SIG-M5 treated with dmso at 0.1 percent for 504 hours (cell line): ENCODE measurements at regions not wholly inside any gene's neighbourhood (a gene's known extent, or its start where the extent isn't known, plus 50 kb on each side); places are given as distances from the start of the nearest gene placed in this dataset.

Source experiments
- DNase-seq: peaks from one replicate; lab custom pipeline; 2025; ENCODE audit not compliant: unreplicated experiment; lab: John Stamatoyannopoulos, UW

DNA sequence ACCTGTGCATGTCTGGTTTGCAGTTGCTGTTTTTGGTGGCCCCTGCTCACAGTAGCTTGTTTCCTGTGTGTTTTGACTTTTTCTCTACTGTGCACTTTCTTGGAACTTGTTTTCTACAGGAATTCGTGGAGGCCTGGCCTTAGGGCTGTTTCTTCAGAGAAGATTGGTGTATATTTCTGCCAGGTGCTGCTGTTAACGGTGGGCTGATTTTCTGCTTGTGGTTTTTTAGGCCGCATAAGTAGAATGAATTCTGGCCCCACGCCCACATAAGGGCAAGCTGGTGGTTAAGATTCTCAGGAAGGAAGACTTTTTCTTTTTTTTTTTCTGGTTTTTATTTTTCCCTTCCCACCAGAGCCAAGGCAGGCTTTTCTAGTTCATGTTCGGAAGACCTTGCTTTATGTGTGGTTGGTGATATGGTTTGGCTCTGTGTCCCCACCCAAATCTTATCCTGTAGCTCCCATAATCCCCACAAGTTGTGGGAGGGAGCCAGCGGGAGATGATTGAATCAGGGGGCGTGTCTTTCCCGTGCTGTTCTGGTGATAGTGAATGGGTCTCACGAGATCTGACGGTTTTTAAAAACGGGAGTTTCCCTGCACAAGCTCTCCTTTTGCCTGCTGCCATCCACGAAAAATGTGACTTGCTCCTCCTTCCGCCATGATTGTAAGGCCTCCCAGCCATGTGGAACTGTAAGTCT lies 71.5 kb upstream of the DISP3 start:
- no peak for DNase-seq

DNA sequence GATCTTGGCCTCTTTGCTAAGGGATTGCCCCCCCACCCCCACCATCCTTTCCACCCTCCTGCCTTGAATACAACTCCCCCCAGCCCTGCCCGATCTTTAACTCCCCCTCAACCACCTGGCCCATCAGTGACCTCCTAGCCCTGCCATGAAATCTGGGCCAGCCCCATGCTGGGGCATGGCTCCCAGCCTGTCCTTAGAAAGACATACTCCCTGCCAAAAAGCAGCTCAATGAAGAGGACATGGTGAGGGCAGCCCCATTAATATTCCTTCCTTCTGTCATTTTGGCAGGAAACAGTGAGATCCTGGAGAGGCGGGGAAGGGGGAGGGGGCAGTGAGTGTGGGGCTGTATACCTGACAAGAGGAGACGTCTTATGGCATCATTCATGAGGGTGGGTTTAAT lies 66.8 kb upstream of the DISP3 start:
- no peak for DNase-seq

DNA sequence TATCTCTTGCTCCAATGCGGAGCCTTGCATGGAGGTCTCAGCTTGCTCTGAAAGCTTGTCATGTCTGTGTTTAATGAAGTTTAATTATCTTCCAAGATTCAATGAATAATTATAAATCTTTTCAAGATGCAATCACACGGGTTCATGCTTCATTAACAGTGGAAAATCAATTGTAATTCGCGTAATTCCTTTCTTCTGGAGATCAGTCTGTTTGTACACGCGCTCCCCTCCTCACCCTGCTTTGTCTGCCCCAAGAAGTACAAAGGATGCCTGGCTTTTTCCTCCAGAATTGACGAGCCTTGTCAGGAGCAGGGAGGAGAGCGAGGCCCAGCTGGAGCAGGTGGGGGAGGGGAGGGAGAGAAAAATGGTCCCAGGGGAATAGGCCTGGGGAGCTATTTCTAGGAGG lies 65.0 kb upstream of the DISP3 start:
- DNase-seq: no peak

DNA sequence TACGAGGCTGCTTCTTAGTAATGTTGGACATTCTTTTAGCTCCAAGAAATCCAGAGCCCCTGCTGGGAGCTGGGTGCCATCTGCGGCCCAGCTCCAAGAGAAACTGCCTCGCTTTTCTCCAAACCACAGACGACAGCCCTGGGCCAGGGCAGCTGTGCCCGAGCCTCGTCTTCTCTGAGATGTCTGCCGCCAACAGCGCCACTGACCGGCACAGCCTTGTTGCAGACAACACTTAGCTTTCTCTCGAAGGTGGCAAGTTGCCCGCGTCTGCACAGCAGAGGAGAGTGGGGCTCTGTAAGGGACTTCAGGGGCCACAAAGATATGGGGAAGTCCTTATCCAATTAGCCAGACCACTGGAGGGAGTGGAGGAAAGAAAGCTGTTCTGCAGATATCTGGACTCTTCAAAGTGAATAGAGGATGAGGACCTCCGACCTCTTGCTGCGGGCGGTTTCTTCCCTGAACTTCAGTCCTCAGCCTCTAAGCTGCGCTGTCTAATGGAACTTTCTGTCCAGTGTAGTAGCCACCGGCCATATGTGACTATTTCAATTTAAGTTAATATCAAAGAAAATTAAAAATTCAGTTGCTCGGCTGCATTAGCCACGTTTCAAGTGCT lies 63.9 kb upstream of the DISP3 start:
- no peak for DNase-seq

DNA sequence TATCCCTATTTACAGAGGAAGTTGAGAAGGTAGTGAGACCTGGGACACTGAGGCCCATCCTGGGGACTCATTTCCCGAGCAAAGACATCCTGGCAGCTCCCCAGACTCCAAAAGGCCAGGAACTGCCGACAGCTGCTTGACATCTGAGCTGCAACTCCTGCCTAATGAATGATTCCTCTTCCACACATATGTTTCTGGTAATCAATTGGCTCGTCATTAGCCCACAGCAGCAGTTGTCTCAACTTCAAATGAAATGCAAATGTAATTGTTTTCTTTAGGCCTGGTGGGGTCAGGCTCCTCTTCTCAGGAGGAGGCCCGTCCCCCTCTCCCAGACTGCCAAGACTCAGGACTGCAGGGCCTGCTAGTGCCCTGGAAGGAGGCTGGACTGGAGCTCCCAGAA lies 61.8 kb upstream of the DISP3 start:
- no peak for DNase-seq

DNA sequence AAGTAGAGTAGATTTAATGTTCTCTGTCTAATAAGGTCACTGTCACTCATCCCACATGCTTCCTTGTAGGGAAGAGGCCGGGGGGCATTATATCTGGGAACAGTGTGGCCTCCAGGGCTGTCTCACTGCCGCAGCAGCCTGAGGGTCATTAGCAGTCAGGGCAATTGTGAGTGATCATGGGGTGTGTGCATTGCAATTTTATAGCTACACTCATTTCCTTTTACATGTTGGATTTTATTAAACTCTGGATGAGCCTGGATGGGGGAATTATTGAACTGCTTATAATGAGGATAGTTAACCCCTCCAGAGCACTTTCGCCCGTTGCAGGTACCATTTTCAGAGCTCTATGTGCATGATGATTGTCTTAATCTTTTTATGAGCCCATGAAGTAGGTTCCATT lies 60.9 kb upstream of the DISP3 start:
- no peak for DNase-seq

DNA sequence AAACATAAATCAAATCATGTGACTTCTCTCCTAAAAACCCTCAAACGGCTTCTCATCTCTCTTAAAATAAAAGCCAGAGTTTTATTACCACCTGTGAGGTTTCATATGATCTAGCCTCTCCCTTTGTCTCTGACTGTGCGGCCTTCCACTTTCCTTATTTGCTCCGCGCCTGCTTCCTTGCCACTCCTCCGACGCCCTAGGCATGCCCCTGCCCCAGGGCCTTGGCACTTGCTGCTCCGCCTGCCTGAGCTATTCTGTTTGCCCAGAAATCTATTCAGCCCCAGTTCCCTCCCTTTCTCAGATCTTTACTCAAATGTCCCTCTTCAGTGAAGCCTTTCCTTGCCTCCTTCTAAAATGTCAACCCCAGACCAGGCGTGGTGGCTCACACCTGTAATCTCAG lies 57.5 kb upstream of the DISP3 start:
- DNase-seq: no peak

DNA sequence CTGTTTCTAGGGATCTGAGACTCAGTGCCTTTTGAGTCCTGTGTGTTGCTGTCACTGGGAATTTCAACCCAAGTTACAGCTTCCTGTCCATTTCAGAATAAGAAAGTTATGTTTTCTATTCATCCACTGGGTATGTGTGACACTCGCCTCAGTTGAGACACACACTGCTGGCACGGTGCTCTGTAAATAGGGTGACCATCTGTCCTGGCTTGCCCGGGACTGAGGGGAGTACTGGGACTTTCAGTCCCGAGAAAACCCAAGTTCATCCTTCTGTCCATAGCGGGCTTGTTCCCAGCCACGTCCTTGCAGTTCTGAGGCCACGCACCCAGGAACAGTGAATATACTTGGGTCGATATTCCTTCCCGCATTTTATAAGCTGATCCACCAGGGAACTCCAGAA lies 56.3 kb upstream of the DISP3 start:
- no peak for DNase-seq

DNA sequence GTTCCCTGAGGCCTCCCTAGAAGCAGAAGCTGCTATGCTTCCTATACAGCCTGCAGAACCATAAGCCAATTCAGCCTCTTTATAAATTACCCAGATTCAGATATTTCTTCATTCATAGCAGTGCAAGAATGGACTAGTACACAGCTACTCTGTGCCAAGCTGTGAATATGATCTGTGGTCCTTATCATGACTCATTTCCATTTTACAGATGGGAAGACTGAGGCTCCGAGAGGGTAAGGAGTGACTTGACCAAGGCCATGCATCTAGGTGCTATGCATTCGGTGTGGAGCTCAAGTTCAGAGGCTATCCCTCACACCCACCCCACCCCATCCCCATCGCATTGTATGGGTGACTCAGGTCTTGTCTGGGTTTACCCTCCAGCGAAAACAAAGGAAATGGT lies 52.3 kb upstream of the DISP3 start:
- no peak for DNase-seq

DNA sequence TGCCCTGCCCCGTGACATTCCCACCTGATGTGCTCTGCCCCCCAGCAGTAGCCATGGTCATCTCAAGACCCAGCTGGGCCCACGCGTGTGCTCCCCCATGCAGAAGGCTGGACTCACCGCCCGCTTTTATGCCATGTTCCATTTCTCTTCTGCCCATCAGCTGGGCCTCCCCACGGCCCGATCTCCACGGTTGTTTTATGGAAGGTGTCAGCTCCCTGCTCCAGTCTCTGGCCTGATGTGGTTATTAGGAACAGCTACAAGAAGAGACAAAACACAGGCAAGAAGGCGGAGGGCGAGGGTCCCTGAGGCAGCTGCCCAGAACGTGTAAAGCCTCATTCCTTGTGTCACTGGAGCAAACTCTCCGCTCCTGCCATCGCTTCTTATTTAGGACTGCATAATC lies 50.2 kb upstream of the DISP3 start:
- no peak for DNase-seq
